ENCODE measurements at regions not wholly inside any gene's neighbourhood (a gene's known extent, or its start where the extent isn't known, plus 50 kb on each side); places are given as distances from the start of the nearest gene placed in this dataset.

DNA sequence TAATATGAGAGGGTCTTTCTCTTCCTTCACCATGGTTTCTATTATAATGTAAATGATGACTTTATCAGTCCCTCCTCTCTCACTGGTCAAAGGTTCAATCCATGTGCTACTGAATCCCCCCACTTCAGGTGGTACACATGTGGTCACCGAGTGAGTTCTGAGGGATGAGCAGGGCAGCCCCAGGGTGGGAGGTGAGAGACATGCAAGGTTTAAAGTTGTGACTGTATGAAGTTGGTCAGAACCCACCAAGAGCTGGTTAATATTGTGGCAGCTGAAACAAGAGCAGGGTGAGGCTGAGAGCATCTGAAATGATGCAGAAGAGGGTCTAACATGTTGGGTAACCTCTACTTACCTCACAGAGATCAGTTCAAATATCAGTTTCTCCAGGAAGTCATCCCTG is 444.7 kb upstream of the FBXO33 start:
- Histone ChIP-seq H3K4me3 (ENCODE audit: low read length) (no peak overlapping the region), H3K27ac (ENCODE audit: low read length) (no peak overlapping the region), H3K36me3 (ENCODE audit: control insufficient read depth, insufficient read depth, low read length) (no peaks in the 10 kb centered on the region), H3K9me3 (replicated peaks; ENCODE audit: control insufficient read depth, low read depth, low read length) (no peaks in the 10 kb centered on the region), H3K4me1 (ENCODE audit: control insufficient read depth, insufficient read depth, low read length) (no peaks in the 10 kb centered on the region), H3K27me3 (ENCODE audit: control insufficient read depth, insufficient read depth, low read length) (no peaks in the 10 kb centered on the region)
- no peak for DNase-seq
- WGBS (ENCODE audit: insufficient coverage) = 100% methylated on average over 1 of the region's 1 CpG

DNA sequence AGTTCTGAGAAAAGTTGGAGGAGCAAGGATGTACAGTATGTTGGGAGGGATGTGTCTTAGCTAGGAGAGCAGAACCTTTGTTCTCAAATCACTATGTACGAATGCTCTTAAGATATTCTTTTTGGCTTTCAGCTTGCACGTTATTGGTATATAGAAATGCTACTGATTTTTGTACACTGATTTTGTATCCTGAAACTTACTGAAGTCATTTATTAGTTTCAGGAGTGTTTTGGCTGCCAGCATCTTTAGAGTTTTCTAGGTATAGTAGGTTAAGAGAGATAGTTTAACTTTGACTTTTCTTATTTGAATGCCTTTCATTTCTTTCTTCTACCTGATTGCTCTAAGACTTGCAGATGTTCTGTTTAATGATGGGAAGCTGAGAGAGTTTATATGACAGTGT is 442.8 kb upstream of the FBXO33 start:
- 100% methylated on average over 1 of the region's 2 CpGs for WGBS (ENCODE audit: insufficient coverage)
- Histone ChIP-seq H3K9me3 (replicated peaks; ENCODE audit: control insufficient read depth, low read depth, low read length) (no peaks in the 10 kb centered on the region), H3K4me3 (ENCODE audit: low read length) (no peak overlapping the region), H3K36me3 (ENCODE audit: control insufficient read depth, insufficient read depth, low read length) (no peaks in the 10 kb centered on the region), H3K27ac (ENCODE audit: low read length) (no peak overlapping the region), H3K27me3 (ENCODE audit: control insufficient read depth, insufficient read depth, low read length) (no peaks in the 10 kb centered on the region), H3K4me1 (ENCODE audit: control insufficient read depth, insufficient read depth, low read length) (no peaks in the 10 kb centered on the region)
- no peak for DNase-seq

GRCh38 chr14:39873791-39874190 is 441.6 kb upstream of the FBXO33 start:
- Histone ChIP-seq H3K27me3 (ENCODE audit: control insufficient read depth, insufficient read depth, low read length) (no peaks in the 10 kb centered on the region), H3K4me3 (ENCODE audit: low read length) (no peak overlapping the region), H3K9me3 (replicated peaks; ENCODE audit: control insufficient read depth, low read depth, low read length) (no peaks in the 10 kb centered on the region), H3K4me1 (ENCODE audit: control insufficient read depth, insufficient read depth, low read length) (no peaks in the 10 kb centered on the region), H3K36me3 (ENCODE audit: control insufficient read depth, insufficient read depth, low read length) (no peaks in the 10 kb centered on the region), H3K27ac (ENCODE audit: low read length) (no peak overlapping the region)
- WGBS (ENCODE audit: insufficient coverage) = 40% methylated on average over 1 of the region's 1 CpG
- DNase-seq = no peak

- no peaks in the 10 kb centered on the region for H3K27me3 ChIP-seq (ENCODE audit: control insufficient read depth, insufficient read depth, low read length)
- H3K4me3 ChIP-seq (ENCODE audit: low read length) = no peak overlapping the region
- H3K4me1 ChIP-seq (ENCODE audit: control insufficient read depth, insufficient read depth, low read length) = no peaks in the 10 kb centered on the region
- peak; percentile 30 for DNase-seq
- H3K36me3 ChIP-seq (ENCODE audit: control insufficient read depth, insufficient read depth, low read length) = no peaks in the 10 kb centered on the region
- no CpG with 5 or more reads among the region's 1 CpG for WGBS (ENCODE audit: insufficient coverage)
- H3K27ac ChIP-seq (ENCODE audit: low read length) = no peak overlapping the region
- H3K9me3 ChIP-seq (replicated peaks; ENCODE audit: control insufficient read depth, low read depth, low read length) = no peaks in the 10 kb centered on the region
Observed at GRCh38 chr14:39868949-39869348, 436.7 kb upstream of the FBXO33 start.

- 18% methylated on average over 3 of the region's 3 CpGs for WGBS (ENCODE audit: insufficient coverage)
- peak; percentile 49 for DNase-seq
- no peaks in the 10 kb centered on the region for H3K36me3 ChIP-seq (ENCODE audit: control insufficient read depth, insufficient read depth, low read length)
Observed at GRCh38 chr14:39868251-39868650, 436.0 kb upstream of the FBXO33 start.

DNA sequence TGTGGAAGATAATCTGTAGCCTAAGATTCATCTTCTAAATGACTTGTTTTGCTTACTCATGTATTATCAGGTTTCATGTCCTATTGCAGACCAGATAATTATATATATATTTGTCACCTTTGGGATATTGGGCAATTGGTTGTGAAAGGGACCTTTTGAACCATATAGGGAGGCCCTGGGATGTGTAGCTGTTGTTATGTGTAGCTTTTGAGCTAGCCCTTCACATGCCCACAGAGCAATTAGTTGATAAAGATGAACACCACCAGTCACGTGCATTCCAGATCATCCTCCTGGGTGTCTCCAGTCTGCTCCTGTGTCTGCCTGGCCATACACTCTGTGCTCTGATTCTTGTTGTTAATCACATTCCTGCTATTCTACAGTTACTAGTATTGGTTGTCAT is 431.2 kb upstream of the FBXO33 start:
- DNase-seq = no peak
- no CpG with 5 or more reads among the region's 1 CpG for WGBS (ENCODE audit: insufficient coverage)

More at GRCh38 chr14:39868251-39868650, 436.0 kb upstream of the FBXO33 start:
- Histone ChIP-seq H3K4me3 (ENCODE audit: low read length) (no peak overlapping the region), H3K9me3 (replicated peaks; ENCODE audit: control insufficient read depth, low read depth, low read length) (no peaks in the 10 kb centered on the region), H3K27ac (ENCODE audit: low read length) (no peak overlapping the region), H3K4me1 (ENCODE audit: control insufficient read depth, insufficient read depth, low read length) (no peaks in the 10 kb centered on the region), H3K27me3 (ENCODE audit: control insufficient read depth, insufficient read depth, low read length) (no peaks in the 10 kb centered on the region)

GRCh38 chr14:39861696-39862095 is 429.5 kb upstream of the FBXO33 start:
- peaks cover 5% of the 10 kb centered on the region for H3K4me1 ChIP-seq (ENCODE audit: control insufficient read depth, insufficient read depth, low read length)
- H3K27ac ChIP-seq (ENCODE audit: low read length) = no peak overlapping the region
- 27% methylated on average over 2 of the region's 2 CpGs for WGBS (ENCODE audit: insufficient coverage)

More for the DNA sequence above, 431.2 kb upstream of the FBXO33 start:
- Histone ChIP-seq H3K4me3 (ENCODE audit: low read length) (no peak overlapping the region), H3K9me3 (replicated peaks; ENCODE audit: control insufficient read depth, low read depth, low read length) (no peaks in the 10 kb centered on the region), H3K4me1 (ENCODE audit: control insufficient read depth, insufficient read depth, low read length) (peaks cover 5% of the 10 kb centered on the region), H3K27ac (ENCODE audit: low read length) (no peak overlapping the region), H3K36me3 (ENCODE audit: control insufficient read depth, insufficient read depth, low read length) (no peaks in the 10 kb centered on the region), H3K27me3 (ENCODE audit: control insufficient read depth, insufficient read depth, low read length) (no peaks in the 10 kb centered on the region)

DNA sequence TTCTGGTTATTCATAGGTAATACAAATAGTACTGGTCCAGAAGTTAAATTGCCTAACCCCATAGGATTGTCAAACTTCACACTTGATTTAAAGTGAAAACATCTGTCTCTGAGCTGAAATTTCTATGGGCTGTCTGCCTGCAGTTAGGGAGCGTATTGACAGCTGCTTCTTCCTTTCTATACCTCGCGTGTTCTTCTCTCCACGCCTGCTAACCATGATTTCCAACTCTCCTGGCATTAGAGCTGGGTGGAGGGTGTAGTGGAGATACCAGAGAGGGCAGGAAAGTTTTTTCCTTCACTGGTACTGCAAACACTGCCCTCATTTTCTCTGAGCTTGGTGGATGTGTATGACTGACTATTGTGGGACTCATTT is 429.0 kb upstream of the FBXO33 start:
- Histone ChIP-seq H3K36me3 (ENCODE audit: control insufficient read depth, insufficient read depth, low read length) (no peaks in the 10 kb centered on the region), H3K27me3 (ENCODE audit: control insufficient read depth, insufficient read depth, low read length) (no peaks in the 10 kb centered on the region), H3K4me1 (ENCODE audit: control insufficient read depth, insufficient read depth, low read length) (peaks cover 5% of the 10 kb centered on the region), H3K4me3 (ENCODE audit: low read length) (peak overlapping the region; percentile 6), H3K27ac (ENCODE audit: low read length) (peak overlapping the region; percentile 49), H3K9me3 (replicated peaks; ENCODE audit: control insufficient read depth, low read depth, low read length) (no peaks in the 10 kb centered on the region)
- peak; percentile 68 for DNase-seq
- no CpG with 5 or more reads among the region's 4 CpGs for WGBS (ENCODE audit: insufficient coverage)

More at GRCh38 chr14:39861696-39862095, 429.5 kb upstream of the FBXO33 start:
- Histone ChIP-seq H3K9me3 (replicated peaks; ENCODE audit: control insufficient read depth, low read depth, low read length) (no peaks in the 10 kb centered on the region), H3K36me3 (ENCODE audit: control insufficient read depth, insufficient read depth, low read length) (no peaks in the 10 kb centered on the region), H3K27me3 (ENCODE audit: control insufficient read depth, insufficient read depth, low read length) (no peaks in the 10 kb centered on the region), H3K4me3 (ENCODE audit: low read length) (no peak overlapping the region)
- DNase-seq = no peak

DNA sequence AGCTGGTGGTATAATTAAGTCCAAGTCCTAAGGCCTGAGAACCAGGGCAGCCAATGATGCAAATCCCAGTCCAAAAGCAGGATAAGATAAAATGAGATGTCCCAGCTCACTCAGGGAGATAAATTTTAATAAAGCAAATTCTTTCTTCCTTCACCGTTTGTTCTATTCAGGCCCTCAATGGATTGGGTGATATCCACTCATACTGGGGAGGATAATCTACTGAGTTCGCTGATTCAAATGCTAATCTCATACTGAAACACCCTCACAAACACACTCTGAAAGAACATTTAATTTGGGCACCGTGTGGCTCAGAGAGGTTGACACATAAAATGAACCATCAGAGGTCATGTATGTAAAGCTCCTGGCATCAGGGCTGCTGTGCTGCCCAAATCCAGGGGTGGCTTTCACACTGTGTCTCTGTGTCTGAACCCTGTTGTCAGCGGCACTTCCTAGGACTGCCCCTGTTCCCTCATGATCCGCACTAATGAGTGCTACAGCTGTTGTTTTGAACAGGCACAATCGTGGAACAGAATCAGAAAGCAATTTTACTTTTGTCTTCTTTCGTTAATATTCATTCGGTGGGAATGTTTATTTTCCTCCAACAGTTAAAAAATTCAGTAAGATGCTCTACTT is 428.5 kb upstream of the FBXO33 start:
- Histone ChIP-seq H3K27ac (ENCODE audit: low read length) (peak overlapping the region; percentile 49), H3K9me3 (replicated peaks; ENCODE audit: control insufficient read depth, low read depth, low read length) (no peaks in the 10 kb centered on the region), H3K36me3 (ENCODE audit: control insufficient read depth, insufficient read depth, low read length) (no peaks in the 10 kb centered on the region), H3K4me1 (ENCODE audit: control insufficient read depth, insufficient read depth, low read length) (peaks cover 5% of the 10 kb centered on the region), H3K27me3 (ENCODE audit: control insufficient read depth, insufficient read depth, low read length) (no peaks in the 10 kb centered on the region), H3K4me3 (ENCODE audit: low read length) (peak overlapping the region; percentile 6)
- DNase-seq = no peak
- WGBS (ENCODE audit: insufficient coverage) = 8% methylated on average over 2 of the region's 8 CpGs

DNA sequence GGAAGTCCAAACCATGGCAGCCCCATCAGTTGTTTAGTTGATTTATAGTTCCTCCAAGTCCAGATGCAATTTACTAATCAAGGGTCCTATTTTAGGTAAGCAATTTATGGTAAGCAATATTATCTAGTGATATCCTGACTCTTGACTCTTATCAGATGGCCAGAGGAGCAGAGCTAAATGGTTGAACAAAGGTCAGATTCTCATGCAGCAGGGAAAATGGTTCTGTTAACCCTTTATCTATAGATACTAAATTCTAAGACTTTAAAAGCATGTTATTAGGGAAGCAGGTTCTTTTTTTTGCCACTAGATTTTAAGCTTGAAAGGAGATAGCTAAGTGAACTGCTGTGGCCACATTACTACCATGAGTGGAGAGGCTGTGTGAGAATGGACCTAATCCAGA is 427.1 kb upstream of the FBXO33 start:
- Histone ChIP-seq H3K36me3 (ENCODE audit: control insufficient read depth, insufficient read depth, low read length) (no peaks in the 10 kb centered on the region), H3K4me1 (ENCODE audit: control insufficient read depth, insufficient read depth, low read length) (peaks cover 5% of the 10 kb centered on the region)
- no peak for DNase-seq

More for the DNA sequence above, 427.1 kb upstream of the FBXO33 start:
- H3K27ac ChIP-seq (ENCODE audit: low read length) = no peak overlapping the region
- no peak overlapping the region for H3K4me3 ChIP-seq (ENCODE audit: low read length)
- no peaks in the 10 kb centered on the region for H3K27me3 ChIP-seq (ENCODE audit: control insufficient read depth, insufficient read depth, low read length)
- H3K9me3 ChIP-seq (replicated peaks; ENCODE audit: control insufficient read depth, low read depth, low read length) = no peaks in the 10 kb centered on the region

Data from muscle of leg (tissue), 3 donors.